ENCODE measurements at regions not wholly inside any gene's neighbourhood (a gene's known extent, or its start where the extent isn't known, plus 50 kb on each side); places are given as distances from the start of the nearest gene placed in this dataset.

DNA sequence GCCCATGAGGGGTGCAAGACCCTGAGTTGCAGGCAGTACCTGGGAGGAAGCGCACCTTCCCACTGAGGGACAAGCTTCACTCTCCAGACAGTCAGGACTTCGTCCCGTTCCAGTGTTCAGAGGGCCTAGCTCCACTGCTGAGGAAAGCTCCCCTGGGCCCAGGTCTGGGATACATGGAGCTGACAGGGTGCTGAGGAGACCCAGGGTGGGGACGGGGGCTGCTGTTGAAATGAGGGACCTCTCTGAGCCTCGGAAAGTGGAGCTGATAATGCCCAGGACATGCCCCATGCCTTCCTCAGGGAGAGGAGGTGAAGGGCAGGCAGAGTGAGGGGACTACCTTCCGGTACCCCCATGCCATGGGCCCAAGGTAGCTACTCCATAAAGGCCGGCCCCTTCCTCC, 169.2 kb upstream of the MYCN start:
- TF ChIP-seq, protein P1, sequence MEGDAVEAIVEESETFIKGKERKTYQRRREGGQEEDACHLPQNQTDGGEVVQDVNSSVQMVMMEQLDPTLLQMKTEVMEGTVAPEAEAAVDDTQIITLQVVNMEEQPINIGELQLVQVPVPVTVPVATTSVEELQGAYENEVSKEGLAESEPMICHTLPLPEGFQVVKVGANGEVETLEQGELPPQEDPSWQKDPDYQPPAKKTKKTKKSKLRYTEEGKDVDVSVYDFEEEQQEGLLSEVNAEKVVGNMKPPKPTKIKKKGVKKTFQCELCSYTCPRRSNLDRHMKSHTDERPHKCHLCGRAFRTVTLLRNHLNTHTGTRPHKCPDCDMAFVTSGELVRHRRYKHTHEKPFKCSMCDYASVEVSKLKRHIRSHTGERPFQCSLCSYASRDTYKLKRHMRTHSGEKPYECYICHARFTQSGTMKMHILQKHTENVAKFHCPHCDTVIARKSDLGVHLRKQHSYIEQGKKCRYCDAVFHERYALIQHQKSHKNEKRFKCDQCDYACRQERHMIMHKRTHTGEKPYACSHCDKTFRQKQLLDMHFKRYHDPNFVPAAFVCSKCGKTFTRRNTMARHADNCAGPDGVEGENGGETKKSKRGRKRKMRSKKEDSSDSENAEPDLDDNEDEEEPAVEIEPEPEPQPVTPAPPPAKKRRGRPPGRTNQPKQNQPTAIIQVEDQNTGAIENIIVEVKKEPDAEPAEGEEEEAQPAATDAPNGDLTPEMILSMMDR (IDR thresholded peaks at IDR 0.05): no peak
- no peak for TF ChIP-seq SIN3A (IDR thresholded peaks at IDR 0.05; ENCODE audit: borderline replicate concordance, insufficient read depth, low read depth, low read length)
- TF ChIP-seq, protein P2, sequence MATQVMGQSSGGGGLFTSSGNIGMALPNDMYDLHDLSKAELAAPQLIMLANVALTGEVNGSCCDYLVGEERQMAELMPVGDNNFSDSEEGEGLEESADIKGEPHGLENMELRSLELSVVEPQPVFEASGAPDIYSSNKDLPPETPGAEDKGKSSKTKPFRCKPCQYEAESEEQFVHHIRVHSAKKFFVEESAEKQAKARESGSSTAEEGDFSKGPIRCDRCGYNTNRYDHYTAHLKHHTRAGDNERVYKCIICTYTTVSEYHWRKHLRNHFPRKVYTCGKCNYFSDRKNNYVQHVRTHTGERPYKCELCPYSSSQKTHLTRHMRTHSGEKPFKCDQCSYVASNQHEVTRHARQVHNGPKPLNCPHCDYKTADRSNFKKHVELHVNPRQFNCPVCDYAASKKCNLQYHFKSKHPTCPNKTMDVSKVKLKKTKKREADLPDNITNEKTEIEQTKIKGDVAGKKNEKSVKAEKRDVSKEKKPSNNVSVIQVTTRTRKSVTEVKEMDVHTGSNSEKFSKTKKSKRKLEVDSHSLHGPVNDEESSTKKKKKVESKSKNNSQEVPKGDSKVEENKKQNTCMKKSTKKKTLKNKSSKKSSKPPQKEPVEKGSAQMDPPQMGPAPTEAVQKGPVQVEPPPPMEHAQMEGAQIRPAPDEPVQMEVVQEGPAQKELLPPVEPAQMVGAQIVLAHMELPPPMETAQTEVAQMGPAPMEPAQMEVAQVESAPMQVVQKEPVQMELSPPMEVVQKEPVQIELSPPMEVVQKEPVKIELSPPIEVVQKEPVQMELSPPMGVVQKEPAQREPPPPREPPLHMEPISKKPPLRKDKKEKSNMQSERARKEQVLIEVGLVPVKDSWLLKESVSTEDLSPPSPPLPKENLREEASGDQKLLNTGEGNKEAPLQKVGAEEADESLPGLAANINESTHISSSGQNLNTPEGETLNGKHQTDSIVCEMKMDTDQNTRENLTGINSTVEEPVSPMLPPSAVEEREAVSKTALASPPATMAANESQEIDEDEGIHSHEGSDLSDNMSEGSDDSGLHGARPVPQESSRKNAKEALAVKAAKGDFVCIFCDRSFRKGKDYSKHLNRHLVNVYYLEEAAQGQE (IDR thresholded peaks at IDR 0.05; ENCODE audit: insufficient read depth in 1 of 2, low read depth in 2 of 2, low read length in 1 of 2): no peak
- TF ChIP-seq POLR2AphosphoS5 (IDR thresholded peaks at IDR 0.05; ENCODE audit: low read depth, low read length): no peak
- no peak for TF ChIP-seq TCF7L2 (IDR thresholded peaks at IDR 0.05; ENCODE audit: low read depth, low read length)
